OCI-LY3 (cell line): ENCODE measurements at regions not wholly inside any gene's neighbourhood (a gene's known extent, or its start where the extent isn't known, plus 50 kb on each side); places are given as distances from the start of the nearest gene placed in this dataset.

Experiments used
- H2AFZ ChIP-seq: fragments of 200-600, 300-600 bp; shearing (Covaris generic); 2 replicates; pipeline ENCODE4 v1.6.0; 2014; ENCODE audit warnings: antibody characterized with exemption, low read depth, low read length
- H3K27ac ChIP-seq: fragments of 200-600, 300-600 bp; sonication (generic); 2 replicates; pipeline ENCODE4 v1.5.1; 2014; ENCODE audit warnings: mild to moderate bottlenecking, low read length, moderate library complexity, mixed read lengths
- H3K27me3 ChIP-seq: fragments of 200-600, 300-600 bp; sonication (generic); 2 replicates; pipeline ENCODE4 v1.6.1; 2014; ENCODE audit warnings: low read depth, low read length, mixed read lengths
- H3K36me3 ChIP-seq: fragments of 200-600, 300-600 bp; sonication (generic); replicated peaks from 2 replicates; pipeline ENCODE3; 2014; ENCODE audit warnings: low read depth, low read length, mixed read lengths
- H3K4me1 ChIP-seq: fragments of 300-600, 200-600 bp; sonication (generic); 2 replicates; pipeline ENCODE4 v1.6.1; 2014; ENCODE audit warnings: low read length, mixed read lengths
- H3K4me2 ChIP-seq: fragments of 200-600, 300-600 bp; sonication (generic); 2 replicates; pipeline ENCODE4 v1.6.1; 2014; ENCODE audit warnings: low read length, mixed read lengths
- H3K4me3 ChIP-seq: fragments of 300-600, 200-600 bp; sonication (generic); 2 replicates; pipeline ENCODE4 v1.5.1; 2014; ENCODE audit warnings: antibody characterized with exemption, mild to moderate bottlenecking, low read length, moderate library complexity
- H3K79me2 ChIP-seq: fragments of 300-600, 200-600 bp; shearing (Covaris generic); 2 replicates; pipeline ENCODE4 v1.6.1; 2014; ENCODE audit warnings: mild to moderate bottlenecking, low read length, mixed read lengths
- H3K9ac ChIP-seq: fragments of 300-600, 200-600 bp; shearing (Covaris generic); 2 replicates; pipeline ENCODE4 v1.6.0; 2014; ENCODE audit warnings: mild to moderate bottlenecking, low read length, moderate library complexity
- H3K9me3 ChIP-seq: fragments of 200-600, 300-600 bp; shearing (Covaris generic); 2 replicates; pipeline ENCODE4 v1.6.1; 2014; ENCODE audit warnings: low read length, mixed read lengths; ENCODE audit not compliant: insufficient read depth
- H4K20me1 ChIP-seq: fragments of 200-600, 300-600 bp; sonication (generic); 2 replicates; pipeline ENCODE4 v1.6.1; 2016; ENCODE audit warnings: low read length, mixed read lengths; ENCODE audit not compliant: insufficient read depth
- EZH2phosphoT487 ChIP-seq: fragments of 200-600 bp; shearing (Covaris generic); IDR thresholded peaks from 2 replicates; pipeline ENCODE4 v1.6.1; 2018; ENCODE audit warnings: antibody characterized with exemption, mixed run types, low read depth
- TF ChIP-seq, protein P1 (sequence below): fragments of 200-600, 300-600 bp; sonication (generic); IDR thresholded peaks from 2 replicates; pipeline ENCODE4 v1.5.1; 2014; ENCODE audit warnings: antibody characterized with exemption, low read length, low read depth

DNA sequence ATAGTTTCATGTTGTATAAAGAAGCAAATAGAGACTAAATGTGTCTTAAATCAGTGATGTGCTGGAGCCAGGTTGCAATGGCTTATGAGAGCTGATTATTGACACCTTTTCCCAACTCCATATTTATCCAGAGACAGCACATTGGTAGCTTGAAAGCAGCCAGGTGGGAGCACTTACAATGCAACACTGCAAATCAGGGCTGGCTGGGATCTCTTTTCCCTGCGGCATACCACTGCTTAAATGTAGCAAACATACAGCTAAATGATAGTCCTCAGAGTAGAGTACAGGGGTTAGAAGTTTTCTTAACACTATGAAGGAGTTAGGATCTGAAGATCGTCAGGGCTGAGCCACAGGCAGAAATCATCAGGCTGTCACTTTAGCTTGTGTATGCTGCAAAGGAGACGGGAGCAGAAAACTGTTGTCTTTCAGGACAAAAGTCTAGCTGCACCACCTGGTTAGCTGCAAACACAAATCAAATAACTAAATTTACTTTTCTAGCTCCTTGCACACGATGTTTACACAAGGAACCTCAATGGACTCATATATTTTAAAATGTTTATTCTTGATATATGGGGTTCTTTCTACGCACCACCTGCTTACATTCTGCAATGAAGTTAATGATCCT lies 527.3 kb downstream of the TLL1 start:
- no peaks in the 10 kb centered on the region for H3K79me2 ChIP-seq
- no peak overlapping the region for H3K27ac ChIP-seq
- no peak overlapping the region for H2AFZ ChIP-seq
- no peaks in the 10 kb centered on the region for H4K20me1 ChIP-seq
- TF ChIP-seq, protein P1, sequence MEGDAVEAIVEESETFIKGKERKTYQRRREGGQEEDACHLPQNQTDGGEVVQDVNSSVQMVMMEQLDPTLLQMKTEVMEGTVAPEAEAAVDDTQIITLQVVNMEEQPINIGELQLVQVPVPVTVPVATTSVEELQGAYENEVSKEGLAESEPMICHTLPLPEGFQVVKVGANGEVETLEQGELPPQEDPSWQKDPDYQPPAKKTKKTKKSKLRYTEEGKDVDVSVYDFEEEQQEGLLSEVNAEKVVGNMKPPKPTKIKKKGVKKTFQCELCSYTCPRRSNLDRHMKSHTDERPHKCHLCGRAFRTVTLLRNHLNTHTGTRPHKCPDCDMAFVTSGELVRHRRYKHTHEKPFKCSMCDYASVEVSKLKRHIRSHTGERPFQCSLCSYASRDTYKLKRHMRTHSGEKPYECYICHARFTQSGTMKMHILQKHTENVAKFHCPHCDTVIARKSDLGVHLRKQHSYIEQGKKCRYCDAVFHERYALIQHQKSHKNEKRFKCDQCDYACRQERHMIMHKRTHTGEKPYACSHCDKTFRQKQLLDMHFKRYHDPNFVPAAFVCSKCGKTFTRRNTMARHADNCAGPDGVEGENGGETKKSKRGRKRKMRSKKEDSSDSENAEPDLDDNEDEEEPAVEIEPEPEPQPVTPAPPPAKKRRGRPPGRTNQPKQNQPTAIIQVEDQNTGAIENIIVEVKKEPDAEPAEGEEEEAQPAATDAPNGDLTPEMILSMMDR, result no peak
- TF ChIP-seq EZH2phosphoT487, result no peak
- no peaks in the 10 kb centered on the region for H3K4me1 ChIP-seq
- no peaks in the 10 kb centered on the region for H3K9me3 ChIP-seq
- H3K27me3 ChIP-seq, result no peaks in the 10 kb centered on the region
- H3K4me3 ChIP-seq, result no peak overlapping the region
- no peak overlapping the region for H3K9ac ChIP-seq
- H3K4me2 ChIP-seq, result no peak overlapping the region
- no peaks in the 10 kb centered on the region for H3K36me3 ChIP-seq

DNA sequence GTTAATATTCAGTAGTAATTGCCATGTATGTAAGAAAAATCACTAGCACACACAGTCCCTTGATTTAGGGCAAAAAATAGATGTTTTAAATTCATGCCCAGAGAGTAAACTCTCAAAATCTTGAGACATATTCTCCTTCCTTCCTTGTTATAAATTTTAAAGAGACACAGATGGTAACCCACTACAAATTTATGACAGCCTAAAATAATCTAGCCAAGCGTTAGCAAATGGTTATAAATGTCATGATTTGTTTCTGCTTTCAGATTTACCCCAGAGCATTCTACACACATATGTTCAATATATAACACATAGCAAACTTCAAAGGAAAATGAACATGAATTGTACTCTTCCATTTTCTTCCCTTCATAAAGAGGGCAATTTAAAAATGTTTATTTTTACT lies 540.3 kb downstream of the TLL1 start:
- H3K4me3 ChIP-seq, result no peak overlapping the region
- H3K9ac ChIP-seq, result no peak overlapping the region
- H4K20me1 ChIP-seq, result no peaks in the 10 kb centered on the region
- no peaks in the 10 kb centered on the region for H3K9me3 ChIP-seq
- H3K27me3 ChIP-seq, result no peaks in the 10 kb centered on the region
- H2AFZ ChIP-seq, result no peak overlapping the region
- no peaks in the 10 kb centered on the region for H3K36me3 ChIP-seq
- TF ChIP-seq EZH2phosphoT487, result no peak
- TF ChIP-seq, protein P1, result no peak
- H3K27ac ChIP-seq, result no peak overlapping the region
- no peaks in the 10 kb centered on the region for H3K79me2 ChIP-seq
- no peaks in the 10 kb centered on the region for H3K4me1 ChIP-seq
- H3K4me2 ChIP-seq, result no peak overlapping the region

DNA sequence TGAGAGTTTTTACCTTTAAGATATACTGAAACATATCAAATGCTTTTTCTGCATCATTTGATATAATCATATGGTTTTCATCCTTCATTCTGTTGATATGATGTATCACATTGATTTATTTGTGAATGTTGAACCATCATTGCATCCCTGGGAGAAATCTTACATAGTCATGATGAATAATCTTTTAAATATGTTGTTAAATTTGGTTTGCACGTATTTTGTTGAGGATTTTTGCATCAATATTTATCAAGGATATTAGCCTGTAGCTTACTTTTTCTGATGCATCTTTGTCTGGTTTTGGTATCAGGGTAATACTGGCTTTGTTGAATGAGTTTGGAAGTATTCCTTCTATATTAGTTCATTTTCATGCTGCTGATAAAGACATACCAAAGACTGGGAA lies 541.4 kb downstream of the TLL1 start:
- Histone ChIP-seq H3K4me1 (no peaks in the 10 kb centered on the region), H4K20me1 (no peaks in the 10 kb centered on the region), H3K4me2 (no peak overlapping the region), H3K4me3 (no peak overlapping the region), H3K27ac (no peak overlapping the region), H3K9me3 (no peaks in the 10 kb centered on the region), H3K9ac (no peak overlapping the region), H3K27me3 (no peaks in the 10 kb centered on the region), H2AFZ (no peak overlapping the region), H3K79me2 (no peaks in the 10 kb centered on the region), H3K36me3 (no peaks in the 10 kb centered on the region)
- TF ChIP-seq, protein P1, result no peak
- TF ChIP-seq EZH2phosphoT487, result no peak

- Histone ChIP-seq H3K9me3 (no peaks in the 10 kb centered on the region), H3K27me3 (no peaks in the 10 kb centered on the region), H3K4me3 (no peak overlapping the region), H3K4me2 (no peak overlapping the region), H2AFZ (no peak overlapping the region), H3K27ac (no peak overlapping the region), H3K4me1 (no peaks in the 10 kb centered on the region), H3K36me3 (no peaks in the 10 kb centered on the region), H3K79me2 (no peaks in the 10 kb centered on the region), H4K20me1 (no peaks in the 10 kb centered on the region), H3K9ac (no peak overlapping the region)
- no peak for TF ChIP-seq EZH2phosphoT487
- TF ChIP-seq, protein P1, result no peak
Measured at GRCh38 chr4:166415749-166416148, 542.7 kb downstream of the TLL1 start.
